GM12878 (cell line): ENCODE measurements at regions not wholly inside any gene's neighbourhood (a gene's known extent, or its start where the extent isn't known, plus 50 kb on each side); places are given as distances from the start of the nearest gene placed in this dataset.

Source experiments
- ATAC-seq: fragments of 200-7000 bp; cut with Tn5 transposase; 3 replicates; pipeline ENCODE4 v1.9.1; 2020; ENCODE audit warnings: mild to moderate bottlenecking, moderate library complexity
- BruUV-seq: library from RNA; stranded (reverse); fragments of 400-500 nt; replicated peaks from 2 replicates; lab custom pipeline; 2021; lab: Mats Ljungman, UMichigan
- CTCF ChIA-PET: fragments of 300-600 bp; sonication (Branson Sonifier 250); formaldehyde crosslinking; extraction: SDS; loops from one replicate; lab custom pipeline; 2021; ENCODE audit warnings: inconsistent platforms; lab: Yijun Ruan, JAX
- POLR2A ChIA-PET: fragments of 350-600 bp; formaldehyde crosslinking; extraction: SDS; loops from one replicate; lab custom pipeline; 2021; ENCODE audit warnings: inconsistent platforms; lab: Charles Lee
- RAD21 ChIA-PET: fragments of 300-600 bp; sonication (Branson Sonifier 250); formaldehyde crosslinking; loops from one replicate; lab custom pipeline; 2023; ENCODE audit warnings: antibody characterized with exemption; ENCODE audit not compliant: unreplicated experiment; lab: Charles Lee
- SMC1A ChIA-PET: fragments of 300-600 bp; sonication (Branson Sonifier 250); formaldehyde crosslinking; loops from one replicate; lab custom pipeline; 2023; ENCODE audit not compliant: unreplicated experiment, uncharacterized antibody; lab: Charles Lee
- DNase-seq: peaks from one replicate; pipeline ENCODE4 v3.0.0-alpha.2; 2011; ENCODE audit warnings: low read depth, low spot score
- FAIRE-seq: peaks from 3 replicates; lab custom pipeline; 2011; peaks lifted over from hg19 to GRCh38; lab: Jason Lieb, UNC
- H2AFZ ChIP-seq: 2 replicates; pipeline ENCODE4 v1.6.0; 2011; ENCODE audit warnings: low read depth, low read length, control low read depth; ENCODE audit not compliant: control insufficient read depth
- H3K27ac ChIP-seq: 2 replicates; pipeline ENCODE4 v1.5.1; 2011; ENCODE audit warnings: control low read depth; ENCODE audit not compliant: control insufficient read depth, insufficient read depth
- H3K27me3 ChIP-seq, 2 experiments: replicated peaks in 1 of 2; 2 replicates each; pipeline versions ENCODE4 v1.6.0 to v1.6.1; 2011; ENCODE audit warnings: low read length in 1 of 2; ENCODE audit not compliant: control insufficient read depth in 2 of 2, insufficient read depth in 2 of 2
- H3K36me3 ChIP-seq, 2 experiments: 2 replicates each; pipeline ENCODE4 v1.5.1; 2011; ENCODE audit warnings: low read length in 1 of 2; ENCODE audit not compliant: control insufficient read depth in 2 of 2, insufficient read depth in 2 of 2
- H3K4me1 ChIP-seq: 2 replicates; pipeline ENCODE4 v1.6.1; 2011; ENCODE audit warnings: mild to moderate bottlenecking, low read length, moderate library complexity, mixed read lengths; ENCODE audit not compliant: control insufficient read depth, insufficient read depth
- H3K4me2 ChIP-seq: 2 replicates; pipeline ENCODE4 v1.6.0; 2011; ENCODE audit warnings: control low read depth; ENCODE audit not compliant: control insufficient read depth, insufficient read depth
- H3K4me3 ChIP-seq: fragments of 200-600 bp; sonication (generic); 2 replicates; pipeline ENCODE4 v1.5.1; 2016
- H3K79me2 ChIP-seq: 2 replicates; pipeline ENCODE4 v1.6.0; 2011; ENCODE audit warnings: low read length; ENCODE audit not compliant: control insufficient read depth, insufficient read depth
- H3K9ac ChIP-seq: 2 replicates; pipeline ENCODE4 v1.8.0; 2011; ENCODE audit warnings: low read length, control low read depth, mixed read lengths; ENCODE audit not compliant: control insufficient read depth, insufficient read depth
- H3K9me3 ChIP-seq: replicated peaks from 3 replicates; pipeline ENCODE4 v1.5.1; 2011; ENCODE audit warnings: mild to moderate bottlenecking, low read length; ENCODE audit not compliant: control insufficient read depth, insufficient read depth
- H4K20me1 ChIP-seq: 2 replicates; pipeline ENCODE4 v1.6.0; 2011; ENCODE audit not compliant: control insufficient read depth, insufficient read depth
- BACH1 ChIP-seq: fragments of 450-650 bp; IDR thresholded peaks from 2 replicates; pipeline ENCODE4 v1.6.1; 2017; ENCODE audit warnings: mild to moderate bottlenecking, borderline replicate concordance
- EED ChIP-seq: sonication (generic); IDR thresholded peaks from 2 replicates; pipeline ENCODE4 v1.6.1; 2016; ENCODE audit warnings: antibody characterized with exemption, low read depth
- EP300 ChIP-seq, 2 experiments: fragments of 150-350 bp in 1 of 2; IDR thresholded peaks; 2 replicates each; pipeline ENCODE4 v1.6.1; 2011 to 2012; ENCODE audit warnings: low read depth in 2 of 2, low read length in 2 of 2, borderline replicate concordance in 1 of 2, improper control_type of control experiment in 1 of 2, inconsistent platforms in 1 of 2; ENCODE audit not compliant: control insufficient read depth in 1 of 2
- FOS ChIP-seq: IDR thresholded peaks from 3 replicates; pipeline ENCODE4 v1.6.1; 2011; ENCODE audit warnings: borderline replicate concordance; ENCODE audit not compliant: insufficient read length; ENCODE audit errors: extremely low read depth
- FOXK2 ChIP-seq: fragments of 450-650 bp; IDR thresholded peaks from 2 replicates; pipeline ENCODE4 v1.6.1; 2017; ENCODE audit warnings: mild to moderate bottlenecking, moderate library complexity
- IKZF1 ChIP-seq: fragments of 450-650 bp; conservative IDR thresholded peaks from 2 replicates; pipeline ENCODE4 v1.6.1; 2017; ENCODE audit warnings: antibody characterized with exemption, mild to moderate bottlenecking
- JUND ChIP-seq: IDR thresholded peaks from 2 replicates; pipeline ENCODE4 v1.6.1; 2012; ENCODE audit warnings: low read depth, mild to moderate bottlenecking, low read length, improper control_type of control experiment, moderate library complexity
- KLF5 ChIP-seq: fragments of 450-650 bp; IDR thresholded peaks from 2 replicates; pipeline ENCODE4 v1.6.1; 2014; ENCODE audit warnings: mild to moderate bottlenecking; ENCODE audit not compliant: partially characterized antibody
- NFXL1 ChIP-seq: fragments of 450-650 bp; IDR thresholded peaks from 2 replicates; pipeline ENCODE4 v1.6.1; 2017; ENCODE audit warnings: antibody characterized with exemption, mild to moderate bottlenecking, borderline replicate concordance
- POLR2A ChIP-seq: IDR thresholded peaks from 2 replicates; pipeline ENCODE4 v1.6.1; 2011; ENCODE audit warnings: low read depth, mild to moderate bottlenecking, low read length
- RAD51 ChIP-seq: fragments of 450-650 bp; IDR thresholded peaks from 2 replicates; pipeline ENCODE4 v1.6.1; 2016; ENCODE audit warnings: moderate library complexity, mild to moderate bottlenecking, inconsistent platforms
- RCOR1 ChIP-seq: conservative IDR thresholded peaks from 2 replicates; pipeline ENCODE4 v1.6.1; 2012; ENCODE audit warnings: low read depth, low read length, improper control_type of control experiment
- RFX5 ChIP-seq: IDR thresholded peaks from 2 replicates; pipeline ENCODE4 v1.6.1; 2011; ENCODE audit warnings: low read depth, low read length, improper control_type of control experiment
- SP1 ChIP-seq: IDR thresholded peaks from one replicate; pipeline ENCODE4 v1.6.1; 2011; ENCODE audit warnings: low read depth, low read length
- whole genome bisulfite sequencing: methylation state at CpG from one replicate; pipeline ENCODE4 v1.1.6; 2016; ENCODE audit warnings: low lambda C conversion rate; ENCODE audit not compliant: insufficient replicate concordance, insufficient coverage; ENCODE audit errors: missing lambda C conversion rate; 5-methylcytosine and 5-hydroxymethylcytosine counted together
- in situ Hi-C: fragments of 300-500 bp; cut with MboI; formaldehyde crosslinking; loops from 9 replicates; pipeline ENCODE4 v1.14.3; 2018; ENCODE audit warnings: mixed read lengths
- intact Hi-C: fragments of 100-400 bp; cut with micrococcal nuclease; formaldehyde crosslinking; loops from one replicate; pipeline ENCODE4 v1.14.2; 2022; ENCODE audit not compliant: unreplicated experiment
- TF ChIP-seq, protein P1 (sequence below): fragments of 450-650 bp; formaldehyde crosslinking; IDR thresholded peaks from 2 replicates; pipeline ENCODE4 v1.4.0; 2020; ENCODE audit warnings: mild to moderate bottlenecking, moderate library complexity
- TF ChIP-seq, protein P2 (sequence below): IDR thresholded peaks from 2 replicates; pipeline ENCODE4 v1.6.1; 2012; ENCODE audit warnings: low read depth, low read length, improper control_type of control experiment
- TF ChIP-seq, protein P3 (sequence below): IDR thresholded peaks from 2 replicates; pipeline ENCODE4 v1.6.1; 2011; ENCODE audit warnings: borderline replicate concordance, low read depth, mild to moderate bottlenecking, moderate library complexity, mixed read lengths, low read length; ENCODE audit not compliant: insufficient read depth; ENCODE audit errors: extremely low read length

- Histone ChIP-seq H3K4me1 (peaks cover 19% of the 10 kb centered on the region), H3K27me3 (no peaks in the 10 kb centered on the region), H3K4me2 (no peak overlapping the region), H3K4me3 (no peak overlapping the region), H3K9ac (no peak overlapping the region), H3K36me3 (no peaks in the 10 kb centered on the region), H2AFZ (no peak overlapping the region), H3K79me2 (no peaks in the 10 kb centered on the region), H3K9me3 (no peaks in the 10 kb centered on the region), H3K27ac (no peak overlapping the region), H4K20me1 (no peaks in the 10 kb centered on the region)
- DNase-seq (no peak), ATAC-seq (no peak), FAIRE-seq (no peak)
- 75% methylated on average over 7 of the region's 7 CpGs for WGBS
- ChIA-PET POLR2A (no interaction called here), SMC1A (interaction anchor here (0.6 kb wide), 1 partner anchor 301 kb away, joined by 3 read pairs; no protein-coding TSS in a partner anchor), RAD21 (no interaction called here), CTCF (interaction anchor here (0.6 kb wide), 1 partner anchor 7 kb away, joined by 3 read pairs; no protein-coding TSS in a partner anchor)
- intact Hi-C loops (no loop called here), in situ Hi-C loops (no loop called here)
- no TSS peak for BruUV-seq
- TF ChIP-seq NFXL1 (no peak), JUND (no peak), KLF5 (no peak), IKZF1 (no peak), BACH1 (no peak), RFX5 (no peak), EP300 (IDR thresholded peaks at IDR 0.05; ENCODE audit: borderline replicate concordance in 1 of 2, control insufficient read depth in 1 of 2, low read depth in 2 of 2, low read length in 2 of 2) (no peak), POLR2A (no peak), FOS (no peak), EED (no peak), FOXK2 (no peak), SP1 (no peak), RAD51 (no peak), RCOR1 (no peak)
- TF ChIP-seq, protein P1, sequence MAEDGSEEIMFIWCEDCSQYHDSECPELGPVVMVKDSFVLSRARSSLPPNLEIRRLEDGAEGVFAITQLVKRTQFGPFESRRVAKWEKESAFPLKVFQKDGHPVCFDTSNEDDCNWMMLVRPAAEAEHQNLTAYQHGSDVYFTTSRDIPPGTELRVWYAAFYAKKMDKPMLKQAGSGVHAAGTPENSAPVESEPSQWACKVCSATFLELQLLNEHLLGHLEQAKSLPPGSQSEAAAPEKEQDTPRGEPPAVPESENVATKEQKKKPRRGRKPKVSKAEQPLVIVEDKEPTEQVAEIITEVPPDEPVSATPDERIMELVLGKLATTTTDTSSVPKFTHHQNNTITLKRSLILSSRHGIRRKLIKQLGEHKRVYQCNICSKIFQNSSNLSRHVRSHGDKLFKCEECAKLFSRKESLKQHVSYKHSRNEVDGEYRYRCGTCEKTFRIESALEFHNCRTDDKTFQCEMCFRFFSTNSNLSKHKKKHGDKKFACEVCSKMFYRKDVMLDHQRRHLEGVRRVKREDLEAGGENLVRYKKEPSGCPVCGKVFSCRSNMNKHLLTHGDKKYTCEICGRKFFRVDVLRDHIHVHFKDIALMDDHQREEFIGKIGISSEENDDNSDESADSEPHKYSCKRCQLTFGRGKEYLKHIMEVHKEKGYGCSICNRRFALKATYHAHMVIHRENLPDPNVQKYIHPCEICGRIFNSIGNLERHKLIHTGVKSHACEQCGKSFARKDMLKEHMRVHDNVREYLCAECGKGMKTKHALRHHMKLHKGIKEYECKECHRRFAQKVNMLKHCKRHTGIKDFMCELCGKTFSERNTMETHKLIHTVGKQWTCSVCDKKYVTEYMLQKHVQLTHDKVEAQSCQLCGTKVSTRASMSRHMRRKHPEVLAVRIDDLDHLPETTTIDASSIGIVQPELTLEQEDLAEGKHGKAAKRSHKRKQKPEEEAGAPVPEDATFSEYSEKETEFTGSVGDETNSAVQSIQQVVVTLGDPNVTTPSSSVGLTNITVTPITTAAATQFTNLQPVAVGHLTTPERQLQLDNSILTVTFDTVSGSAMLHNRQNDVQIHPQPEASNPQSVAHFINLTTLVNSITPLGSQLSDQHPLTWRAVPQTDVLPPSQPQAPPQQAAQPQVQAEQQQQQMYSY (CRISPR knock-in tag): no peak
- TF ChIP-seq, protein P2, sequence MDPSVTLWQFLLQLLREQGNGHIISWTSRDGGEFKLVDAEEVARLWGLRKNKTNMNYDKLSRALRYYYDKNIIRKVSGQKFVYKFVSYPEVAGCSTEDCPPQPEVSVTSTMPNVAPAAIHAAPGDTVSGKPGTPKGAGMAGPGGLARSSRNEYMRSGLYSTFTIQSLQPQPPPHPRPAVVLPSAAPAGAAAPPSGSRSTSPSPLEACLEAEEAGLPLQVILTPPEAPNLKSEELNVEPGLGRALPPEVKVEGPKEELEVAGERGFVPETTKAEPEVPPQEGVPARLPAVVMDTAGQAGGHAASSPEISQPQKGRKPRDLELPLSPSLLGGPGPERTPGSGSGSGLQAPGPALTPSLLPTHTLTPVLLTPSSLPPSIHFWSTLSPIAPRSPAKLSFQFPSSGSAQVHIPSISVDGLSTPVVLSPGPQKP: no peak
- TF ChIP-seq, protein P3, sequence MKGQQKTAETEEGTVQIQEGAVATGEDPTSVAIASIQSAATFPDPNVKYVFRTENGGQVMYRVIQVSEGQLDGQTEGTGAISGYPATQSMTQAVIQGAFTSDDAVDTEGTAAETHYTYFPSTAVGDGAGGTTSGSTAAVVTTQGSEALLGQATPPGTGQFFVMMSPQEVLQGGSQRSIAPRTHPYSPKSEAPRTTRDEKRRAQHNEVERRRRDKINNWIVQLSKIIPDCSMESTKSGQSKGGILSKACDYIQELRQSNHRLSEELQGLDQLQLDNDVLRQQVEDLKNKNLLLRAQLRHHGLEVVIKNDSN: no peak
These were observed 137.8 kb upstream of the TNS3 start for GRCh38 chr7:47719675-47720074.
